ENCODE measurements at regions not wholly inside any gene's neighbourhood (a gene's known extent, or its start where the extent isn't known, plus 50 kb on each side); places are given as distances from the start of the nearest gene placed in this dataset.

- Histone ChIP-seq H3K4me3 (no peak overlapping the region), H3K4me1 (ENCODE audit: control insufficient read depth in 5 of 5, insufficient read depth in 5 of 5, low read length in 5 of 5) (peaks cover 0 to 40% (median 0%) of the 10 kb centered on the region in 5 donors), H3K27ac (ENCODE audit: low read depth in 1 of 2, low read length in 1 of 2) (no peak overlapping the region), H3K9ac (ENCODE audit: insufficient read depth in 1 of 2, low read length in 2 of 2) (no peak overlapping the region), H3K27me3 (ENCODE audit: control insufficient read depth in 3 of 3, insufficient read depth in 3 of 3, low read length in 2 of 3) (no peaks in the 10 kb centered on the region), H3K9me3 (ENCODE audit: control insufficient read depth in 4 of 4, insufficient read depth in 3 of 4, low read length in 3 of 4) (no peaks in the 10 kb centered on the region), H3K36me3 (ENCODE audit: control insufficient read depth in 4 of 4, insufficient read depth in 4 of 4, low read length in 4 of 4) (no peaks in the 10 kb centered on the region)
- TF ChIP-seq, protein P1, sequence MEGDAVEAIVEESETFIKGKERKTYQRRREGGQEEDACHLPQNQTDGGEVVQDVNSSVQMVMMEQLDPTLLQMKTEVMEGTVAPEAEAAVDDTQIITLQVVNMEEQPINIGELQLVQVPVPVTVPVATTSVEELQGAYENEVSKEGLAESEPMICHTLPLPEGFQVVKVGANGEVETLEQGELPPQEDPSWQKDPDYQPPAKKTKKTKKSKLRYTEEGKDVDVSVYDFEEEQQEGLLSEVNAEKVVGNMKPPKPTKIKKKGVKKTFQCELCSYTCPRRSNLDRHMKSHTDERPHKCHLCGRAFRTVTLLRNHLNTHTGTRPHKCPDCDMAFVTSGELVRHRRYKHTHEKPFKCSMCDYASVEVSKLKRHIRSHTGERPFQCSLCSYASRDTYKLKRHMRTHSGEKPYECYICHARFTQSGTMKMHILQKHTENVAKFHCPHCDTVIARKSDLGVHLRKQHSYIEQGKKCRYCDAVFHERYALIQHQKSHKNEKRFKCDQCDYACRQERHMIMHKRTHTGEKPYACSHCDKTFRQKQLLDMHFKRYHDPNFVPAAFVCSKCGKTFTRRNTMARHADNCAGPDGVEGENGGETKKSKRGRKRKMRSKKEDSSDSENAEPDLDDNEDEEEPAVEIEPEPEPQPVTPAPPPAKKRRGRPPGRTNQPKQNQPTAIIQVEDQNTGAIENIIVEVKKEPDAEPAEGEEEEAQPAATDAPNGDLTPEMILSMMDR (IDR thresholded peaks at IDR 0.05; ENCODE audit: control extremely low read depth, extremely low read depth), result no peak
- ATAC-seq (ENCODE audit: insufficient read depth, low FRiP score) (no peak), DNase-seq (peak in 2 of 3 donors; percentile 50 to 53)
- 78 to 81% methylated on average over 7 of the region's 7 CpGs for WGBS, 2 donors
Observed at GRCh38 chr13:106986033-106986484, 418.1 kb upstream of the ARGLU1 start.

- TF ChIP-seq, protein P1 (IDR thresholded peaks at IDR 0.05; ENCODE audit: control extremely low read depth, extremely low read depth), result no peak
- 71 to 87% methylated on average over 3 of the region's 3 CpGs for WGBS, 2 donors
- no peak for ATAC-seq (ENCODE audit: insufficient read depth, low FRiP score)
- Histone ChIP-seq H3K27ac (ENCODE audit: low read depth in 1 of 2, low read length in 1 of 2) (no peak overlapping the region), H3K9ac (ENCODE audit: insufficient read depth in 1 of 2, low read length in 2 of 2) (no peak overlapping the region), H3K36me3 (ENCODE audit: control insufficient read depth in 4 of 4, insufficient read depth in 4 of 4, low read length in 4 of 4) (no peaks in the 10 kb centered on the region), H3K4me1 (ENCODE audit: control insufficient read depth in 5 of 5, insufficient read depth in 5 of 5, low read length in 5 of 5) (peaks cover 0 to 43% (median 0%) of the 10 kb centered on the region in 5 donors), H3K9me3 (ENCODE audit: control insufficient read depth in 4 of 4, insufficient read depth in 3 of 4, low read length in 3 of 4) (no peaks in the 10 kb centered on the region), H3K27me3 (ENCODE audit: control insufficient read depth in 3 of 3, insufficient read depth in 3 of 3, low read length in 2 of 3) (no peaks in the 10 kb centered on the region), H3K4me3 (no peak overlapping the region)
- DNase-seq, result peak in 2 of 3 donors; percentile 69 to 85
Observed at GRCh38 chr13:106985481-106985880, 417.5 kb upstream of the ARGLU1 start.

DNA sequence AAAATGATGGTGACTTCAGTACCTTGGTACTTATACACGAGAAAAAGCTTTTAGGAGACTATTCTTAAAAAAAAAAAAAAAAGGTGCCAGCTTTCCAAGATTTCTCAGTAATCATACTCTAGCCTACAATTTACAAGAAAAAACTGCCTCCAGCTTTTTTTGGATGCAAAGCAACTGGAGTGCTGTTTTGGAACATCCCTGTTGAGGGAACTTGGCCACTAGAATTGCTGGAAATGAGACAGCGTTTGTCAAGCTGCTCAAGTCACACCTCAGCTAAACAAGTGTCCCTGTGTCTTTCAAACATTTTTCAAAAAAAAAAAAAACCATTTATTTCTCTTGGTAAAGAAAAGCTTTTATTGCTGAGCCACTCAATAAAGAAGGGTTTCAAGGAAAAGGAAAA is 413.1 kb upstream of the ARGLU1 start:
- no peak for ATAC-seq (ENCODE audit: insufficient read depth, low FRiP score)
- H3K4me3 ChIP-seq, result no peak overlapping the region
- WGBS, 2 donors, result 68 to 80% methylated on average over 2 of the region's 2 CpGs
- no peak overlapping the region for H3K9ac ChIP-seq (ENCODE audit: insufficient read depth in 1 of 2, low read length in 2 of 2)
- peak; percentile 44 to 85 (median 68) for DNase-seq
- TF ChIP-seq, protein P1 (IDR thresholded peaks at IDR 0.05; ENCODE audit: control extremely low read depth, extremely low read depth), result no peak
- H3K9me3 ChIP-seq (ENCODE audit: control insufficient read depth in 4 of 4, insufficient read depth in 3 of 4, low read length in 3 of 4), result no peaks in the 10 kb centered on the region
- no peak overlapping the region for H3K27ac ChIP-seq (ENCODE audit: low read depth in 1 of 2, low read length in 1 of 2)
- H3K36me3 ChIP-seq (ENCODE audit: control insufficient read depth in 4 of 4, insufficient read depth in 4 of 4, low read length in 4 of 4), result no peaks in the 10 kb centered on the region
- H3K4me1 ChIP-seq (ENCODE audit: control insufficient read depth in 5 of 5, insufficient read depth in 5 of 5, low read length in 5 of 5), result peaks cover 0 to 20% (median 0%) of the 10 kb centered on the region in 5 donors
- H3K27me3 ChIP-seq (ENCODE audit: control insufficient read depth in 3 of 3, insufficient read depth in 3 of 3, low read length in 2 of 3), result no peaks in the 10 kb centered on the region

DNA sequence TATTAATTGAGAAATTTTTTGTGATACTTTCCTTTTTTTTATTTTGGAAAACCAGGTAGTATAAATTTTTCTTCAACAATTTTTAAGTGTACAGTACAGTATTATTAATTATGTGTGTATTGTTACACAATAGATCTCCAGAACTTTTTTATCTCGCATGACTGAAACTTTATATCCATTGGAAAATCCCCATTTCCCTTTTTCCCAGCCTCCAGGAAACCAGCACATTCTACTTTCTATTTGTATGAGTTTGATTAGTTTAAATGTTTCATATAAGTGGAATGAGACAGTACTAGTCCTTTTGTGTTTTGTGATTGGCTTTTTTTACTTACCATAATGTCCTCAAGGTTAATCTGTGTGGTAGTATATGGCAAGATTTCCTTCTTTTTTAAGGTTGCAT is 399.5 kb upstream of the ARGLU1 start:
- no peak overlapping the region for H3K9ac ChIP-seq (ENCODE audit: insufficient read depth in 1 of 2, low read length in 2 of 2)
- WGBS, 2 donors, result 69 to 79% methylated on average over 1 of the region's 1 CpG
- H3K36me3 ChIP-seq (ENCODE audit: control insufficient read depth in 4 of 4, insufficient read depth in 4 of 4, low read length in 4 of 4), result no peaks in the 10 kb centered on the region
- no peak overlapping the region for H3K4me3 ChIP-seq
- TF ChIP-seq, protein P1 (IDR thresholded peaks at IDR 0.05; ENCODE audit: control extremely low read depth, extremely low read depth), result no peak
- no peaks in the 10 kb centered on the region for H3K9me3 ChIP-seq (ENCODE audit: control insufficient read depth in 4 of 4, insufficient read depth in 3 of 4, low read length in 3 of 4)
- no peak for ATAC-seq (ENCODE audit: insufficient read depth, low FRiP score)
- no peaks in the 10 kb centered on the region for H3K4me1 ChIP-seq (ENCODE audit: control insufficient read depth in 5 of 5, insufficient read depth in 5 of 5, low read length in 5 of 5)
- no peaks in the 10 kb centered on the region for H3K27me3 ChIP-seq (ENCODE audit: control insufficient read depth in 3 of 3, insufficient read depth in 3 of 3, low read length in 2 of 3)
- no peak overlapping the region for H3K27ac ChIP-seq (ENCODE audit: low read depth in 1 of 2, low read length in 1 of 2)
- no peak for DNase-seq

All from lung (tissue), 11 donors.